H1 (cell line): ENCODE measurements at regions not wholly inside any gene's neighbourhood (a gene's known extent, or its start where the extent isn't known, plus 50 kb on each side); places are given as distances from the start of the nearest gene placed in this dataset.

Experiments
- ASH2L ChIP-seq: fragments of 200-600, 300-600 bp; sonication (generic); IDR thresholded peaks from one replicate; pipeline ENCODE4 v1.7.1; 2017; ENCODE audit warnings: low read length
- CBX8 ChIP-seq: fragments of 300-800, 300-1000 bp; sonication (generic); IDR thresholded peaks from 2 replicates; pipeline ENCODE4 v1.7.1; 2016; ENCODE audit warnings: low read depth, low read length, borderline replicate concordance
- HDAC6 ChIP-seq: IDR thresholded peaks from one replicate; pipeline ENCODE4 v1.7.1; 2012; ENCODE audit warnings: low read depth, mild to moderate bottlenecking, inconsistent platforms, low read length, moderate library complexity
- KDM5A ChIP-seq: fragments of 200-600 bp; IDR thresholded peaks from 2 replicates; pipeline ENCODE4 v1.7.1; 2012; ENCODE audit warnings: mild to moderate bottlenecking, low read length, inconsistent platforms, mixed read lengths
- POLR2A ChIP-seq, 2 experiments: IDR thresholded peaks; 1 replicate in 1 of 2; 2 replicates in 1 of 2; pipeline ENCODE4 v1.6.1; 2011; ENCODE audit warnings: low read depth in 2 of 2, low read length in 2 of 2, mild to moderate bottlenecking in 2 of 2; ENCODE audit errors: control extremely low read depth in 1 of 2
- RBBP5 ChIP-seq: IDR thresholded peaks from 2 replicates; pipeline ENCODE4 v1.7.1; 2012; ENCODE audit warnings: low read depth, mild to moderate bottlenecking, inconsistent platforms, low read length, moderate library complexity, borderline replicate concordance
- SP4 ChIP-seq: IDR thresholded peaks from 2 replicates; pipeline ENCODE4 v1.6.1; 2012; ENCODE audit warnings: low read length, inconsistent platforms
- TCF12 ChIP-seq: IDR thresholded peaks from 2 replicates; pipeline ENCODE4 v1.6.1; 2011; ENCODE audit warnings: low read depth, mild to moderate bottlenecking, low read length
- YY1 ChIP-seq: IDR thresholded peaks from 2 replicates; pipeline ENCODE4 v1.6.1; 2011; ENCODE audit warnings: low read depth, mild to moderate bottlenecking, low read length

DNA sequence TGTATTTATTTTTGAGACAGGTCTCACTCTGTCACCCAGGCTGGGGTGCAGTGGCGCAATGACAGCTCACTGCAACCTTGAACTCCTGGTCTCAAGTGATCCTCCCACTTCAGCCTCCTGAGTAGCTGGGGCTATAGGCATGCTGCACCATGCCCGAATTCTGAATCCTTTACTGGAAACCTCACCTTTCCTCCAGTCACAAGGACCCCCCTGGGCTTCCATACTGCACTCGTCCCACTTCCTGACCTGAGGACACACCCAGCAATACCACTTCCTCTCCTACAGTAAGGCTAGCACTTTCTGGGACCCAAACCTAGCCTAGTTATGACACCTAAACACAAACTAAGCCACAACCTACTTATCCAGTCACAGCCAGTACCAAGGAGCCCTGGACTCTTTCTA is 68.2 kb downstream of the FAM217A start (continued):
- no peak for TF ChIP-seq RBBP5
- TF ChIP-seq TCF12, result no peak
- TF ChIP-seq ASH2L, result no peak
- no peak for TF ChIP-seq HDAC6
- no peak for TF ChIP-seq POLR2A (IDR thresholded peaks at IDR 0.05; ENCODE audit: control extremely low read depth in 1 of 2, low read depth in 2 of 2, low read length in 2 of 2)
- TF ChIP-seq SP4, result no peak
- no peak for TF ChIP-seq CBX8
- TF ChIP-seq YY1, result no peak
- TF ChIP-seq KDM5A, result no peak
